Omental fat pad (tissue), 3 donors: ENCODE measurements at regions not wholly inside any gene's neighbourhood (a gene's known extent, or its start where the extent isn't known, plus 50 kb on each side); places are given as distances from the start of the nearest gene placed in this dataset.

Experiments used
- ATAC-seq: fragments of 150-250 bp; one replicate; pipeline ENCODE4 v1.9.1; 2016; ENCODE audit warnings: mild to moderate bottlenecking, moderate library complexity; ENCODE audit not compliant: low FRiP score
- DNase-seq: peaks from one replicate; pipeline ENCODE4 v3.0.0-alpha.2; 2019; ENCODE audit warnings: low spot score
- CTCF ChIP-seq, 3 donors: fragments of 450-650 bp; IDR thresholded peaks; one replicate each; pipeline ENCODE4 v1.5.1; 2016 to 2017; ENCODE audit warnings: antibody characterized with exemption in 3 of 3, mild to moderate bottlenecking in 3 of 3, moderate library complexity in 2 of 3

GRCh38 chr7:371779-372545 is 82.0 kb downstream of the FOXL3 start:
- no peak for DNase-seq
- no peak for TF ChIP-seq CTCF (IDR thresholded peaks at IDR 0.05)
- no peak for ATAC-seq

- TF ChIP-seq CTCF (IDR thresholded peaks at IDR 0.05), result no peak
- ATAC-seq, result no peak
- DNase-seq, result no peak
These were observed 82.6 kb downstream of the FOXL3 start for GRCh38 chr7:372546-372931.

- DNase-seq, result no peak
- TF ChIP-seq CTCF (IDR thresholded peaks at IDR 0.05), result no peak
- no peak for ATAC-seq
These were observed 83.2 kb downstream of the FOXL3 start for GRCh38 chr7:372932-373791.

- no peak for TF ChIP-seq CTCF (IDR thresholded peaks at IDR 0.05)
- no peak for ATAC-seq
- no peak for DNase-seq
These were observed 84.1 kb downstream of the FOXL3 start for GRCh38 chr7:373818-374705.

- TF ChIP-seq CTCF (IDR thresholded peaks at IDR 0.05), result no peak
- ATAC-seq (no peak), DNase-seq (no peak)
These were observed 84.8 kb downstream of the FOXL3 start for GRCh38 chr7:374706-375311.

GRCh38 chr7:375321-375831 is 85.4 kb downstream of the FOXL3 start:
- DNase-seq (no peak), ATAC-seq (no peak)
- no peak for TF ChIP-seq CTCF (IDR thresholded peaks at IDR 0.05)
